PC-9 (cell line): ENCODE measurements at regions not wholly inside any gene's neighbourhood (a gene's known extent, or its start where the extent isn't known, plus 50 kb on each side); places are given as distances from the start of the nearest gene placed in this dataset.

ENCODE experiments used
- BruUV-seq: library from RNA; stranded (reverse); fragments of 400-500 nt; replicated peaks from 2 replicates; lab custom pipeline; 2021; lab: Mats Ljungman, UMichigan
- CTCF ChIA-PET: fragments of 300-600 bp; sonication (Branson Sonifier 250); formaldehyde crosslinking; loops from one replicate; lab custom pipeline; 2022; ENCODE audit warnings: antibody characterized with exemption; lab: Charles Lee
- POLR2A ChIA-PET: fragments of 300-600 bp; sonication (Branson Sonifier 250); formaldehyde crosslinking; loops from one replicate; lab custom pipeline; 2022; ENCODE audit warnings: antibody characterized with exemption; ENCODE audit not compliant: unreplicated experiment; lab: Charles Lee
- DNase-seq, 2 experiments: peaks; one replicate each; pipeline versions ENCODE4 v3.0.0 to v3.0.0-alpha.2; 2015 to 2022; ENCODE audit warnings: mixed read lengths in 1 of 2
- H2AFZ ChIP-seq: fragments of 200-600 bp; sonication (generic); 2 replicates; pipeline ENCODE4 v1.8.1; 2017; ENCODE audit warnings: antibody characterized with exemption
- H3F3A ChIP-seq: fragments of 200-600 bp; sonication (generic); 2 replicates; pipeline ENCODE4 v1.8.1; 2017; ENCODE audit warnings: antibody characterized with exemption, mild to moderate bottlenecking, low read depth; ENCODE audit not compliant: insufficient read depth
- H3K27ac ChIP-seq: fragments of 200-600 bp; sonication (generic); 2 replicates; pipeline ENCODE4 v1.6.1; 2016; ENCODE audit warnings: mixed run types
- H3K27me3 ChIP-seq: fragments of 200-600 bp; sonication (generic); 2 replicates; pipeline ENCODE4 v1.6.1; 2016; ENCODE audit warnings: low read depth, mixed run types; ENCODE audit not compliant: insufficient read depth
- H3K36me3 ChIP-seq: fragments of 200-600 bp; sonication (generic); 2 replicates; pipeline ENCODE4 v1.6.1; 2016; ENCODE audit warnings: low read depth, mixed run types
- H3K4me1 ChIP-seq: fragments of 200-600 bp; sonication (generic); replicated peaks from 2 replicates; pipeline ENCODE4 v1.6.1; 2016; ENCODE audit warnings: mixed run types; ENCODE audit not compliant: insufficient read depth
- H3K4me2 ChIP-seq: fragments of 200-600 bp; sonication (generic); 2 replicates; pipeline ENCODE4 v1.6.1; 2017; ENCODE audit warnings: mixed run types
- H3K4me3 ChIP-seq: fragments of 200-600 bp; sonication (generic); 2 replicates; pipeline ENCODE4 v1.6.1; 2016; ENCODE audit warnings: mixed run types
- H3K79me2 ChIP-seq: fragments of 200-600 bp; sonication (generic); 2 replicates; pipeline ENCODE4 v1.6.1; 2017; ENCODE audit warnings: low read depth, mixed run types
- H3K9me2 ChIP-seq: fragments of 200-600 bp; sonication (generic); 2 replicates; pipeline ENCODE4 v1.8.1; 2017; ENCODE audit warnings: mild to moderate bottlenecking; ENCODE audit not compliant: insufficient read depth
- H3K9me3 ChIP-seq: fragments of 200-600 bp; sonication (generic); 2 replicates; pipeline ENCODE4 v1.8.1; 2016; ENCODE audit warnings: low read depth; ENCODE audit not compliant: insufficient read depth
- H4K20me1 ChIP-seq: fragments of 200-600 bp; sonication (generic); 2 replicates; pipeline ENCODE4 v1.8.1; 2017; ENCODE audit not compliant: insufficient read depth
- EZH2 ChIP-seq: fragments of 200-600 bp; sonication (generic); IDR thresholded peaks from 2 replicates; pipeline ENCODE4 v1.8.0; 2017; ENCODE audit warnings: antibody characterized with exemption, low read depth
- intact Hi-C: fragments of 100-400 bp; cut with micrococcal nuclease; formaldehyde crosslinking; loops from one replicate; pipeline ENCODE4 v1.10.0; 2022; ENCODE audit not compliant: unreplicated experiment
- TF ChIP-seq, protein P1 (sequence below): fragments of 200-600 bp; sonication (generic); conservative IDR thresholded peaks from 2 replicates; pipeline ENCODE4 v1.6.1; 2017; ENCODE audit warnings: mixed run types, antibody characterized with exemption, mild to moderate bottlenecking, moderate library complexity

DNA sequence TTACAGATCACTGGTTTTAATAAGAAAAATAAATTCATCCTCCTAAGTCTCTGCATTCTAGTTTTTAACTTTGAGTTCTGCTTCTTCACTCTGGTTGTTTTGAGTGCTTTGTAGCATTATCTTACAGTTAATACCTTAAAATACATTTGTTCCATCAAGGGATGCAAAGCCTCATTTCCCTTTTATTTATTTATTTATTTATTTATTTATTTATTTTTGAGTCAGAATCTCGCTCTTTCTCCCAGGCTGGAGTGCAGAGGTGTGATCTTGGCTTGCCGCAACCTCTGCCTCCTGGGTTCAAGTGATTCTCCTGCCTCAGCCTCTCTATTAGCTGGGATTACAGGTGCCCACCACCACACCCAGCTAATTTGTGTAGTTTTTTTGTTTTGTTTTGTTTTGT lies 147.8 kb downstream of the ZNF326 start:
- no peak overlapping the region for H3K27ac ChIP-seq
- H3K36me3 ChIP-seq: no peaks in the 10 kb centered on the region
- H3K79me2 ChIP-seq: no peaks in the 10 kb centered on the region
- no peak for DNase-seq
- H3K9me3 ChIP-seq: peaks cover 18% of the 10 kb centered on the region
- H4K20me1 ChIP-seq: no peaks in the 10 kb centered on the region
- ChIA-PET POLR2A (no interaction called here), CTCF (no interaction called here)
- no peak overlapping the region for H3K4me3 ChIP-seq
- H3K4me2 ChIP-seq: no peak overlapping the region
- TF ChIP-seq EZH2: no peak
- TF ChIP-seq, protein P1, sequence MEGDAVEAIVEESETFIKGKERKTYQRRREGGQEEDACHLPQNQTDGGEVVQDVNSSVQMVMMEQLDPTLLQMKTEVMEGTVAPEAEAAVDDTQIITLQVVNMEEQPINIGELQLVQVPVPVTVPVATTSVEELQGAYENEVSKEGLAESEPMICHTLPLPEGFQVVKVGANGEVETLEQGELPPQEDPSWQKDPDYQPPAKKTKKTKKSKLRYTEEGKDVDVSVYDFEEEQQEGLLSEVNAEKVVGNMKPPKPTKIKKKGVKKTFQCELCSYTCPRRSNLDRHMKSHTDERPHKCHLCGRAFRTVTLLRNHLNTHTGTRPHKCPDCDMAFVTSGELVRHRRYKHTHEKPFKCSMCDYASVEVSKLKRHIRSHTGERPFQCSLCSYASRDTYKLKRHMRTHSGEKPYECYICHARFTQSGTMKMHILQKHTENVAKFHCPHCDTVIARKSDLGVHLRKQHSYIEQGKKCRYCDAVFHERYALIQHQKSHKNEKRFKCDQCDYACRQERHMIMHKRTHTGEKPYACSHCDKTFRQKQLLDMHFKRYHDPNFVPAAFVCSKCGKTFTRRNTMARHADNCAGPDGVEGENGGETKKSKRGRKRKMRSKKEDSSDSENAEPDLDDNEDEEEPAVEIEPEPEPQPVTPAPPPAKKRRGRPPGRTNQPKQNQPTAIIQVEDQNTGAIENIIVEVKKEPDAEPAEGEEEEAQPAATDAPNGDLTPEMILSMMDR: no peak
- no peaks in the 10 kb centered on the region for H3F3A ChIP-seq
- no peaks in the 10 kb centered on the region for H3K9me2 ChIP-seq
- intact Hi-C loops: no loop called here
- H3K4me1 ChIP-seq: no peaks in the 10 kb centered on the region
- BruUV-seq: no TSS peak
- no peaks in the 10 kb centered on the region for H3K27me3 ChIP-seq
- no peak overlapping the region for H2AFZ ChIP-seq

DNA sequence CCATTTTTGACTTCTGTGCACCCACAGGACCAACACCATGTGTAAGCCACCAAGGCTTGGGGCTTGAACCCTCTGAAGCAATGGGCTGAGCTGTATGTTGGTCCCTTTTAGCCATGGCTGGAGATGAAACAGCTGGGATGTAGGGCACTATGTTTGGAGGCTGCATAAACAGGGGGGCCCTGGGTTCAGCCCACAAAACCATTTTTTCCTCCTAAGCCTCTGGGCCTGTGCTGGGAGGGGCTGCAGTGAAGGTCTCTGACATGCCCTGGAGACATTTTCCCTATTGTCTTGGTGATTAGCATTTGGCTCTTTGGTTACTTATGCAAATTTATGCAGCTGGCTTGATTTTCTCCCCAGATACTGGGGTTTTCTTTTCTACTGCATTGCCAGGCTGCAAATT lies 144.9 kb downstream of the ZNF326 start:
- Histone ChIP-seq H3K27ac (no peak overlapping the region), H4K20me1 (no peaks in the 10 kb centered on the region), H3K79me2 (no peaks in the 10 kb centered on the region), H3K4me1 (no peaks in the 10 kb centered on the region), H3K9me2 (no peaks in the 10 kb centered on the region), H3K4me2 (no peak overlapping the region), H3K27me3 (no peaks in the 10 kb centered on the region), H3F3A (no peaks in the 10 kb centered on the region), H3K9me3 (peaks cover 24% of the 10 kb centered on the region), H3K36me3 (no peaks in the 10 kb centered on the region), H3K4me3 (no peak overlapping the region), H2AFZ (no peak overlapping the region)
- CTCF ChIA-PET: no interaction called here
- no TSS peak for BruUV-seq
- POLR2A ChIA-PET: no interaction called here
- no peak for DNase-seq
- intact Hi-C loops: no loop called here
- TF ChIP-seq, protein P1: no peak
- TF ChIP-seq EZH2: no peak

DNA sequence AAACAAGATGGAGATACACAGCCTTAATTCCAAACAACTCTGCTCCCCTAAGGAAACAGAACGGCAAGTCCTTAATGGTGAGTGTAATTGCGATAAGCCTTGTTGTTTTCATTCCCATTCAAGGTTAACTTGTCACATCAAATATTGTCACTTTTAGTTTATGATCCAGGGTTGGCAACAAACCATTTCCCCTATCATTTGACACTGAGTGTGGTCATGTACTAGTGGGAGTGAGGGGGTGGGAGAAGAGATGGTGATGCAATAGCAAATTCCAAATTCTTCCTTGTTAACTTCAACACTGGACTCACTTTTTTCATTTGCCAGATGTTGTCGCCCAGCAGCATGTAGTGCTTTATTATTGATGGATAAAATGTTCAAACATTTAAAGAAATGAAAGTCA lies 140.4 kb downstream of the ZNF326 start:
- Histone ChIP-seq H3K27ac (no peak overlapping the region), H3K4me3 (no peak overlapping the region), H3K9me2 (no peaks in the 10 kb centered on the region), H3K9me3 (peaks cover 23% of the 10 kb centered on the region), H3K27me3 (no peaks in the 10 kb centered on the region), H2AFZ (no peak overlapping the region), H4K20me1 (no peaks in the 10 kb centered on the region), H3K36me3 (no peaks in the 10 kb centered on the region), H3K4me1 (no peaks in the 10 kb centered on the region), H3K4me2 (no peak overlapping the region), H3F3A (no peaks in the 10 kb centered on the region), H3K79me2 (no peaks in the 10 kb centered on the region)
- ChIA-PET CTCF (no interaction called here), POLR2A (no interaction called here)
- DNase-seq: no peak
- BruUV-seq: no TSS peak
- intact Hi-C loops: no loop called here
- no peak for TF ChIP-seq EZH2
- TF ChIP-seq, protein P1: no peak
